ENCODE measurements at regions not wholly inside any gene's neighbourhood (a gene's known extent, or its start where the extent isn't known, plus 50 kb on each side); places are given as distances from the start of the nearest gene placed in this dataset.
"Not testable (repeated sequence)": the region's sequence is repeated elsewhere in the genome, so short reads cannot be mapped to it uniquely, and the experiment has no call there.

DNA sequence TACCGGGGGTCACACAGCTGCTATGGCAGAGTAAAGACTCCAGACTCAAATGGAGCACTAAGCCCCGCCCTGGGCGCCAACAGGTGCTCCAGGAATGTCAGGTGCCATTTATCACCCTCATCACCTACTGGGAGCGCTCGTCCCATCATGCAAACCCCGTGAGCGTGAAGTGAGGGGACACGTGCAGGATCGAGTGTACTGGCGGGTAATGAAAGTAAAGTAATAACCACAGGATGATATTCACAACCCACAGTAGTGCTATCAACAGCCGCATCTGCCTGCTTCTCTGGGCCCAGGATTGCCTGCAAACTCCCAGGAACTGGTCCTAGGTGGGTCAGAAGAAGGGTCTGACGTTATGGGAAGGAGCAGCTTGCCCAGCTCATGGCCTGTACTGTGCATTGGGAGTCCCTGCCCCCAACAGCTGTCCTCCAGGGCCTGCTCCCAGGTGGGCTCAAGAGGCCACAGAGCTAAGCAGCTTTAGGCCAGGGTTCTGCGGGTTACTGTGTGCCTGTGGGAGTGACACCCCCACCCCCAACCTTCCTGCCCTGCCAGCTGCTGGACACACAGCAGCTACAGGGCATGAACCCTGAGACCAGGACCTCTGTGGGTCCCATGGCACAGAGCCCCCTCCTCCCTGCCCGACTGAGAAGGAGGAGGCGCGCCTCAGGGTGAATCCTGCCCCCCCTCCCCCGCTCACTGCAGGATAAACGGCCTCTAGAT, 120.5 kb upstream of the SULF2 start:
- no peak for DNase-seq

DNA sequence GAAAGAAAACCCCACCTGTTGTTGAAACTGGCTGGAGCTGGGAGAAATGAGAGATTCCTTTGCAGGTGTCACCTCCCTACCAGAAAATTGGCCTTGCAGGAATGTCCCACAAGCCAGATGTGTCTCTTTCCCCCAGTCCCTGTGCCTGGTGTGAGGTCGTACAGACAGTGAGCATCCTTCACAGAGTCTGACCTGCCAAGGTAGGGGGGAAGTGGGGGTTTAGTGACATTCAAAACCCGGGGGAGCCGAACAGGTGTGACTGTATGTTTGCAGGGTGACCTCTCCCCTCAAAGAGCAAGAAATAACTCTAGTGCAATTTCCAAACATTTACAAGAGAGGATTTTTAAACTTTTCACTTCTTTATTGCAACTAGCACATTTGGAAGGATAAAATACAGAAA, 117.7 kb upstream of the SULF2 start:
- DNase-seq, result not testable (repeated sequence)

DNA sequence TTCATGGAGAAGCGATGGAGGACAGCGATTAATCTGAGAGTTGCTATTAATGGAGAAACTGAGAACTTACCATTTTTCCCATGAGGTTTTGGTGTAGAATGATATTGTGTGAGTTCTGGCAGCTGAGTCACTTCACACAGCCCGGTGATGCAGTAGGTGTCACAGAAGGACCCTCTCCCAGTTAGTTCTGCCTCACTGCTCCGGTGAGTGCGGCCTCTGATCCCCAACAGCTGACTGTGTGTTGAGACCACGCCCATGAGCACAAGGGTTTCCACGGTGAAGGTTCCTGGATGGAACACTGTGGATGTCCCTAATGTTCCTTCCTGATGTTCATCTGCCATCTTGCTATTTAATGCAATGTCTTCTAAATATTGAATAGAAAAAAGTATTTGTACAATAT, 114.0 kb upstream of the SULF2 start:
- DNase-seq, result not testable (repeated sequence)

DNA sequence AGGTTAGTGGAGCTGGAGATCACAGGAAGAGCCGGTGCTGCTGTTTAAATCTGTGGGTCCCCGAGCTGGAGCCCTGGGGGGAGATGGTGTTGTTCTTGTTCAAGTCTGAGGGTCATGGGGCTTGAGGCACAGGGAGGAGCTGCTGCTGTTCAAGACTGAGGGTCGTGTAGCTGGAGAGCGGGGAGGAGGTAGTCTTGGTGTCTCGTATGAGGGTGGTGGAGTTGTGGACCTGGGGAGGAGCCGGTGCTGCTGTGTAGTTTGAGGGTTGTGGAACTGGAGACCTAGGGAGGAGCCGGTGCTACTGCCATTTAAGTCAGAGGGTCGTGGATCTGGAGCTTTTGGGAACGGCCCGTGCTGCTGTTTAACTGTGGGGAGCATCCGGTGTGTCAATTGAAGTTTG, 112.2 kb upstream of the SULF2 start:
- DNase-seq, result no peak

DNA sequence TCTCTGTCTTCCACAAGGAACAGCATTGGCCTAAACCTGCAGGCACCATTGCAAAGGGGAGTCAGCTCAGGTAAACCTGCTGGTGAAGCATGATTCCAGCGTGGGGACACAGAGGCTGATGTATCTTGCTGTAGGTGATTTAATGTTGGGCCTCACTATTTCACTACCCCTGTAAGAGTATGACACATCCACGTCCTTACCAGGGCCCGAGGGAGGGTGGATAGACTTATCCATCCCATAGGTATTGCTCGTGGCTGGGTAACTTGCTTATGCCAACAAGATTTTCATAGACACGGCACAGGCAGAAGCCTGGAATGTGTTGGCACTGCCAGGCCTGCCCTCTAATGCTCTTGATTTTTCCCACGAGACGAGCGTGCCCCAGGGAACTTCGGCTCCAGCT, 107.4 kb upstream of the SULF2 start:
- not testable (repeated sequence) for DNase-seq

DNA sequence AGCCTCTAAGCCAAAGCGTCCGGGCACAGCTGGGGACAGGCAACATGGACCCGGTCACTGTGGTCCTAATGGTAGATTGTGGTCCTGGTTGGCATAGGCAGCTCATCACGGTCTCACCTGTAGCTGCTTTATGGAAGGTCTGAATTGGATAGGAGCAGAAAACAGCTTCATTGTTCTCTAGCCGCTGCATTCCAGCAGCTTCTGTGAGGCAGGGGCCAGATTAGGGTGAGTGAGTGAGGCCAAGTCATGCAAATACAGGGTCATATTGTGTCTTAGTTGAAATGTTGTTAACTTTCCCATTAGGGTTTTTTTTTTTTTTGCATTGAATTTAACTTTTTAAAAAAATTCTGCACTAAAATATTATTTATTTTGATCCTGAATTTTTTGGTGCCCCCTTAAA, 105.4 kb upstream of the SULF2 start:
- DNase-seq, result not testable (repeated sequence)

DNA sequence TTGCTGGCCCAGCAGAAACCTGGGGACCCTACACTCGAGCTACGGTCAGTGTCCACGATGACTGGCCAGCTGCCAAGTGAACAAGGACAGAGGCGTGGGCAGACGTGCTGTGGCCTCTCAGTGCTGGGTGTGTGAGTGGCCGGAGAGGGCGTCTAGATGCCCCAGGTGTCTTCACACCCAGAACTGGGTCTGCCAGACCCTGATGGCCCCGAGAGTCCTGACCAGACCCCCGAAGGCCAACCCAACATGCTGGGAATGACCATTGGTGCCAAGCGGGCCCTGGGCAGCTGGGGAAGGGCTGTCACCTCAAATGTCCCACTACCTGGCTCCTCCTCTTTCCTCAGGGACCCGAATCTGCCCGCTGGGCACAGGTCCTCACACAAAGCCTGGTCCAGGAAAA, 104.5 kb upstream of the SULF2 start:
- not testable (repeated sequence) for DNase-seq

DNA sequence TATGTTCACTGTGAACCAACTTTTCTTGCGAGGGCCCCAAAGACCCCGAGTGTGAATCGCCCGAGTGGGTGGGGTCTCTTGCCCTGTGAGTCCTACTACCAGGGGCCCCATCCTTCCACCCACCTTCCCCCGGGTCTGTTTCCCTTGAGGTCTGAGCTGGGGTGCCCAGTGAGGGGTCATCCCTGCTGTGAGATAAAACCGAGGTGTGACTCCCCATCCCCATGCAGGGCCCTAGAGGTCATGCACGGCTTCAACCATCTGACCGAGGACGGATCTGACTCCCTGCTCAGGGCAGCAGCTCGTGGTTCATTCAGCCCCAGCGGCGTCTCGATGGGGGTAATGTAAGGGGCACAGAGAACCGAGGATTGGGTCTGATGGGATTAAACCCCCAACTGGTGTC, 103.1 kb upstream of the SULF2 start:
- no peak for DNase-seq

DNA sequence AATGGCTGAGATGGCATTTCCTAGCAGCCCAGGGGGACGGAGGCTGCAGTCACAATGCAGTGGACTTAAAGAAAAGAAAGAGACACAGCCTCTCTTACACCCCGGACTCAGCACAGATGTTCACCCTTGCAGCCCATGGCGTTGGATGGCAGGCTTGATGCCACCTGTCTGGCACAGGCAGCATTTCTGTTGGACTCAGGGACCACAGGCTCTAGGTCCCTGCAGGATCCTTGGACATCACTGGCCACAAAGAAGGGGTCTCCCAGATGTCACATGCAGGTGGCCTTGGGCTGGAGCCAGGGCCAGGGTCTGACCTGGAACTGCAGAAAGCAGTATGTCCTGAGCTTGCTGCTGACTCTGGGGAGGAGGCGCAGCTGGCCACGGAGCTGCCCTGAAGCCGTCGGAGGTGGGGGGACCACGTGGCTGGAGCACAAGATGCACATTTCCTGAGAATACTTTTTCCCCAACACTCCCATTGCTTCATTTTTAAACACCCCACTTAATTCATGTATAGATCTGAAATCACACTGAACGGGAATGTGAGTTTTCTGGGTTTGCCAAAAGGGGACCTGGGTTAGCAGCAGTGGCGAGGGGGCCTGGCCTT, 102.3 kb upstream of the SULF2 start:
- no peak for DNase-seq

DNA sequence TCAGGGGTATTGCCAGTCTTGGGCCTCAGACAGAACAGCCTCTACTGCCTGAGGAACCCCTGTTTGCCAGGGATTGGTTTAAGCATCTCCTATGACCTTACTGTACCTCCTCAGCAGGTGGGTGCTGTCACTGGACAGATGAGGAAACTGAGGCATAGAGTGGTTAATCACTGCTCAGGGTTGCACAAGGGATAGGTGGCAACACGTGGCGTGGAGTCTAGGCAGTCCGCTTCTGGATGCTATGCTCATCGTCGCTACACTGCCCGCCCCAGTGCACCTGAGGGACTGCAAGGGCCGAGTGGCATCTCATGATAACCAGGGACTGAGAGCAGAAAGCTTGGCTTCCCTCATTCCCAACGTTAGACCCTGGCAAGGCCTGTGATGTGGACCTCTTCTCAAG, 101.8 kb upstream of the SULF2 start:
- no peak for DNase-seq

DNA sequence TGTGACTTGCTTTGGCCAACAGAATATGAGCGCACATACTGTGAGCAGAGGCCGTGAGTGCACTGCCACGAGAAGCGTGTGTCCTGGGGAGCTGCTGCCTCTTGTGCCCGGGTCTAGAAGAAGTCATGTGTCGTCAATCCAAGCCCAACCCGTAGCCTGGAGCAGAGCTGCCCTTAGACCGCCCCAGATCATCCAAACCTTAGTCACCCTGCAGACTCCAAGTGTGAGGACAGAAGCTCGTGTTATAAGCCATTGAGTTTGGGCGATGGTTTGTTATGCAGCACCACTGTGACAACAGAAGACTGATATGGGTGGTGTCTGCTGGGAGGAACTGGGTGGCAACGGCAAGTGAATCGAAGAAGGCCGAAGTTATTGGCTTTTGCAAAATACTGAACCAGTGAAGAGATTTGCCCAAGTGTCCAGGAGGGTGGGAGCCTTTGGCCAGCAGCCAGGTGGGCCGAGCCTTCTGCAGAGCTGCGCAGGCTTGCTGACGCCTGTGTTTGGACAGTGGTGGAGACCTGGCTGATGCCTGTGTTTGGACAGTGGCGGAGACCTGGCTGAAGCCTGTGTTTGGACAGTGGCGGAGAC, 101.3 kb upstream of the SULF2 start:
- DNase-seq, result no peak

DNA sequence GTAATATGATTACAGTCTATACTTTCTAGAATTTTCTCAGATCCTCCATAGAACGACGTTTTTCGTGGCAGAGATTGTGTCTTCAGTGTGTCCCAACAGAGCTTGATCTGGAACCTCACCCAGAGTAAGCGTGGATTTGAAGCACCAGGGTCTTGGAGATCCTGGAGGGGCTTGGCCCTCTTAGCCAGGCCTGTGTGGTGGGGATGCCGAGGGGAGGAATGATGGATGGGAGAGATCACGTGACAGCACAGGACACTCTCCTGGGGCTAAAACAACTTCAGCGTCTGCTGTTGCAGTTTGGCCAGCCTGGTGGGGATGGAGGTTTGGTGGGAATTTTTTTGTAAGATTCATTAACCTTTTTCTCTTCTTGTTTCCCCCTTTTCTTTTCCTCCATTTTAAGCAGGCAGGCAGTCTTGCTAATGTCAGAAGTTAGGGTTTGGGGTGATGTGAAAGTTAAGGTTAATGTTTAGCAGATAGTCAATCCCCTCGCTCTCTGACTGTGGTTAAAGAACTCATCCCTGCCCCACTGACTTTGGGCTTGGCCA, 100.7 kb upstream of the SULF2 start:
- DNase-seq, result no peak

DNA sequence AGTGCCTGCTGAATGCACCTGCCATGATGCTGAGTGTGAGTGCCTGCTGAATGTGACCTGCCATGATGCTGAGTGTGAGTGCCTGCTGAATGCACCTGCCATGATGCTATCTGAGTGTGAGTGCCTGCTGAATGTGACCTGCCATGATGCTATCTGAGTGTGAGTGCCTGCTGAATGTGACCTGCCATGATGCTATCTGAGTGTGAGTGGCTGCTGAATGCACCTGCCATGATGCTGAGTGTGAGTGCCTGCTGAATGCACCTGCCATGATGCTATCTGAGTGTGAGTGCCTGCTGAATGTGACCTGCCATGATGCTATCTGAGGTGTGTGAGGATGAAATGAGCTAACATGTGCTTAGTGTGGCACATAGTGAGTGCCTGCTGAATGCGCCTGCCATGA, 98.7 kb upstream of the SULF2 start:
- DNase-seq, result not testable (repeated sequence)

DNA sequence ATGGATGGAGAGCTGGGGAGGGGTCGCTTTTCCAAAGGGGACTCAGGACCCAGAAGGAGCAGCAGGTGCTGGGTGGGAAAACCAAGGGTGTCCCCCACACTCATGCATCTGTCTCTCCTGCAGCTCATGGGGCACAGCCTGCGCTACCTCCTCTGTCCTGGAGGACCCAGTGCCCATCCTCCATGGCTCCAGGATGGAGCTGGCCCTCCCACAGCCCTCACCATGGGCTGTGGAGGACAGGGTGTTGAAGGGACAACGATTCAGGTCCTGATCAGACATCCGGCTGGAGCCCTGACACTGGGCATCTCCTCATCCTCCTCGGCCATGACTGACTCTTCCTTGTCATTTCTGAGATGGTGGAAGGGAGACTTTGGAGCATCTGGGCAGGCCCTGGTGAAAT, 97.9 kb upstream of the SULF2 start:
- no peak for DNase-seq

DNA sequence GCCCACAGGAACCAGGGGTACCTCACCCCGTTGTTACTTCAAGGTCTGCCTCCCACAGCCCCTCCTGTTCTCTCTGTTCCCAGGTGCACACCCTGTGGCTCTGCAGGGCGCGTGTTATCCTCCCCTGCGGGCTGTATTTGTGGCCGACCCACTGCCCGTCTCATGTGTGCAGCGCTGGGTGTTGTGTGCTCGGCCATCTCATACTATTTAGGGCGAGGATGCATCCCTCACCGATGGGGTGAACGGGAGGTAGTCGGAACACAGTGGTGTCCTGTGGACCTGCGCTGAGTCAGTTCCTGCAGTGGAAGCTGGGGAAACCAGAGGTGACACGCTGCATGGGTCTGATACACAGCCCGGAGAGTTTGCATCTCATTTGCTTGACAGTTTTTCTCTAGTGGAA, 94.5 kb upstream of the SULF2 start:
- DNase-seq, result no peak

DNA sequence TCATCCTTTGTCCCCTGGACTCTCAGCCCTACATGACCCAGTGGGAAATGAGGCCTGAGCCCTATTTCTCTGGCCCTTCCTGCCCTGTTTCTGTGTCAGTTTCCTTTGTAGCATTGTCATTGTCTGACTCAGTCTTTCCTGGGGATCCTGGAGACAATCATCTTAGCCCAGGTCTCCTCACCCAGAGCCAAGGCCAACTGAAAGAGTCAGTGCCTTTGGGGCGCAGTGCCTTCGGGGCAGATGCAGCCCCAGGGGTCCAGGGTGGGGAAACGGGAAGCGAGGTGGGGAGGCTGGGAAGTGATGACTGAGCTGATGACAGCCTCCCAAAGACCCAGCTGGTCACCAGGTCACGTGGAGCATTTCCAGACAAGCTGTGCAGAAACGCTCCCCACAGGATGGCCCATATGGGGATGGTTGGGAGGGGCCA, 93.3 kb upstream of the SULF2 start:
- DNase-seq, result no peak

DNA sequence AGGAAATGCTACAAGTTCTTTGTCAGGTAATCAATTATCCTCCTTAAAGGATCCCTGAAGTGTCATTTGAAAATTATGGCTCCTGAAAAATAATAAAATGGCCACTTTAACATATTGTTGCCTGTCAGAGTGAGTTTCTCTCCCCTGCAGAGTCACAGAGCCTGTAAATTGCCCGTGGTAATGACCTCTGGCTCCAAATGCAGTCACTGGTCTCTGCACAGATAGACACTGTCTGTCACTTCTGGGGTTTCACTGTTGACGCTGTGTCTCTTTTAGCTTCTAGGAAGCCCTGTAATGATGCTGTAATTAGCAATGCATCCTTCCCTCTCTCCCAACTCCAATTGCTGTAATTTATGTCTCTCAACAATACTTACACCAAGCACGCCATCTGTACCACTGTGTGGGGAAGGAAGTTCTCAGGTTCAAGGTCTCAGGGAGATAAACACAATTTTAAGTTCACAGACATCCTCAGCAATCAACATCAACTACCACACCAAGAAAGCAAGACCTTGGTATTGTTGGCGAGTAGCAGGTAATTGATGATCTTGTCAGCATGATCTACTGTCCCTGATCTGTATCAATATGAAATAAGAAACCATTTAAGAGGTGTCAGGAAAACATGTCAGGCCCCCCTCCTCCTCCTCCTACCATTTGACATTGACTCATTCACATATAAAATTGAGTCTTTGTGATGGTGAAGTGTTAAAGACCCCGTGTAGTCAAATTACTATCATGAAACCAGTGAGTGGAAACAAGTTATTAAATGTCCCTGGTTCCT, 91.2 kb upstream of the SULF2 start:
- no peak for DNase-seq

DNA sequence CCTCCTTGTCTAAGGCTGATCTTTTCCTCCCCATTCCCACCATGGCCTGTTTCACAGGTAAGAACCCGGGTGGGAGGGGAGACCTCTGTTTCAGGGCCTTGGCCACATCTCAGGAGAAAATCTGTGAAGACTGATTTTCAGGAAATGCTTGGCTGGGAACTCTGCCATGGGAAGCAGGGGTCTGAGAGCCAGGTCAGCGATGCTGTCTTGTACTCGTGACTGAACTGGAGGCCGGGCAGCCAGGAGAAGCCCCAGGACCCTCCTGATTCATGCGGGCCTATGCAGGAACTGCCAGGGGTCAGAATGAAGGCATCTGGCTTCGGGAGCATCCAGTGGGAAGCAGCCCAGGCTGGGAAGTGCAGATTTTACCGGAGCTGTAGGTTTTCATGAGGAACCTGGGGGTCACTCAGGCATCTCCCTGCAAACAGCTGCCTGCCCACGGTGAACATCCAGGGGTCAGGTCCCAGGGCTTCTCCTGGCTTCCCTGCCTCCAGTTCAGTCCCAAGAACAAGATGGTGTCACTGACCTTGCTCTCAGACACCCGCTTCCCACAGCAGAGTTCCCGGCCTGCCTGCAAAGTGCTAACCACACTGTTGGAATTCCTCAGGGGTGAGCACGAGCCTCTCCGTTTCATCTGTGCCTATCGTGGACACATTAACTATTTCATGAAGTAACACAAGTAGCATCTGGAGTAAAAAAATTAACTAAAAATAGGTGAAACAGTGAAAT, 90.2 kb upstream of the SULF2 start:
- no peak for DNase-seq

DNA sequence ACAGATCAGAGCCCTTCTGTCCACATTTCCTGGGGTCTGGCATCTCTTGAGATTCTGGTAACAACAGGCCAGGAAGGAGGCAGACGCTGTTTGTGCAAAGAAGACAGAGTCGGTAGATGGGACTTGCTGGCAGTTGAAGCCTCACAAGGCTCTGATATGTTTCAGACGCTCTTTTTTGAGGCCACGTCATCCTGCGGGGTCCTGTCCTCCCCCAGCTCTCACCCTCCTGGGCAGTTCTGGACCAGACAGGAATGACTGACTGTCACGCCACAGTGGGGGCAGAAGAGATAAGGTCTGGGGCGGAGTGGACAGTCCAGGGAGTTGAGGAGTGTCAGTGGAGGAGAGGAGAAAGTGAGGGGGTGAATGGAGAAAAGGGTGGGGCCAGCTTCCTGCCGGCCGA, 87.1 kb upstream of the SULF2 start:
- no peak for DNase-seq

DNA sequence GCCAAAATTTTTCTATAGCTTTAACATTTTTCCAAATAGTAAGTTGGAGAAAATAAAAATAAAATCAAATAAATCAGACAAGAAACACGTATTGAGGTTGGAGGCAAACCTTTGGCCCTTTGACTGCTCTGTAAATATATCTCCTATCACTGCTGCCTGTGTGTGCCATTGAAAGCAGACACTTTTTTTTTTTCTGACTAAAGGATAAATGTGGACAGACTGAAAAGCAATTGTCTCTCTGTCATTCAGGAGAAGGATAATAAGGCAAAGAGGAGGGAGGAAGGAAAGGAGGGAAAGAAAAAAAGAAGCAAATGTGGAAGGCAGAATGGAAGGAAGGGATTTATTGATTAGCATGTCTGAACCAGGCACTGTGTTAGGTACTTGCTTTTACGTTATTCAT, 85.2 kb upstream of the SULF2 start:
- DNase-seq, result no peak

DNA sequence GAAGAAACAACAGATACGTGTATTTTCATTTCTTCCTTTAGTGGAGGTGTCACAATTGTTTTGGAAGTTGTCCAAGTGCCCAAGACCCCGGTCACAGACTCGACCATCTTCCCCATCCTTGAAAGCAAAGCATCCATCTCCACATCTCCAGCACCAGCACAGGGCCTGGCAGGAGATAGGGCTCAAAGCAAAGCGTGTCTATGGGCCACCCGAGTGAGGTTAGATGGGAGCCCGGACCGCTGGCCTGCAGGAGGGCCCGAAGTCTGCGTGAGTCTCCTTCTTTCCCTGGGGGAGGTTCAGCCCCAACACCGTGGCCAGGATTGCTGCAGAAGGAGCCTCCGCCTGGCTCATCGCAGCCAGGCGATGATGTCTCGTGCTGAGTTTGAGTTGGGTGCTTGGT, 83.5 kb upstream of the SULF2 start:
- DNase-seq, result no peak

DNA sequence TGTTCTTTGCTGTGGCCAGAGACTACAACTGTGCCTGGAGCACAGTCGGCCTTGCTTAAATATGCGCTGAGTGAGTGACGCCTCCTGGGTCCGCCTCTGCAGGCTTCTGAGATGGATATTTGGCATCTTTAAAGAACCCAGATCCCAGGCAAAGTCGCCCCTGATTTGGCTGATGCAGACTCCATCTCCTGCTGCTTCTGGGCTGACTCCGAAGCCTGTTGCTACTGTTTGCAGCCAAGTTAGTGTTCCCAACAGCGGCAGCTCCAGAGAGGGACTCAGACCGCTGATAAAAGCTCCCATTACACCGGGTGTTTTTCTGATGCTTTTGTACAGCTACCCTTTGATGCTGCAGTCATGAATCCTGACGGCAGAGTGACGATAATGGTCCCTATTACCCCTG, 83.0 kb upstream of the SULF2 start:
- DNase-seq, result no peak

DNA sequence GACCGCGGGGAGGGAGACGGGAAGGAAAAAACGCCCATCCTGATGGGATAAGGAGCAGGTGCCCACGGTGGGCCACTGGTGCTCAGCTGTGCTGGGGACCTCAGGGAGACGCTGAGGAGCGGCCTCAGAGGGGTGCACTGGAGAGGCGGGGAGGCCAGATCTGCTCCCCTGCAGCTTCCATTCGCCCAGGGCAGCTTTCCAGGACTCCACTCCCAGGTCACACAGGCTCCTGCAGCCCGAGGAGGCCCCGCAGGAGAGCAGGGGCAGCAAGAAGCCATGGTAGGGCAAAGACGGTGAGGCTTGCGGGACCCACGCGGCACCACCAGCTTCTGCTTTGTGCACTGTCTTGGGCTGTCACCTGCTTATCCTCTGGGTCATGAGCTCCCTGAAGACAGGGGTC, 82.5 kb upstream of the SULF2 start:
- DNase-seq, result no peak

All from hematopoietic multipotent progenitor cell treated with erythropoietin and hydrocortisone succinate and interleukin-3 and kit ligand, for 4 days (in vitro differentiated cells).